HG02884 (cell line): ENCODE measurements at regions not wholly inside any gene's neighbourhood (a gene's known extent, or its start where the extent isn't known, plus 50 kb on each side); places are given as distances from the start of the nearest gene placed in this dataset.
"Not testable (repeated sequence)": the region's sequence is repeated elsewhere in the genome, so short reads cannot be mapped to it uniquely, and the experiment has no call there.

Source experiments
- ATAC-seq: cut with Tn5 transposase; IDR thresholded peaks from one replicate; pipeline ENCODE4 v1.9.1; 2021; ENCODE audit warnings: mild to moderate bottlenecking, moderate library complexity; ENCODE audit not compliant: unreplicated experiment

- not testable (repeated sequence) for ATAC-seq
Measured at GRCh38 chr7:113176180-113176579, 57.8 kb upstream of the SMIM30 start.

GRCh38 chr7:113175525-113176104 is 57.3 kb upstream of the SMIM30 start:
- no peak for ATAC-seq

GRCh38 chr7:113172726-113173125 is 54.4 kb upstream of the SMIM30 start:
- no peak for ATAC-seq

- no peak for ATAC-seq
Measured at GRCh38 chr7:113170591-113170990, 52.2 kb upstream of the SMIM30 start.
